AG09309 (cell line): ENCODE measurements at regions not wholly inside any gene's neighbourhood (a gene's known extent, or its start where the extent isn't known, plus 50 kb on each side); places are given as distances from the start of the nearest gene placed in this dataset.
"Not testable (repeated sequence)": the region's sequence is repeated elsewhere in the genome, so short reads cannot be mapped to it uniquely, and the experiment has no call there.

Experiments used
- DNase-seq: peaks from one replicate; pipeline ENCODE4 v3.0.0-alpha.2; 2010; ENCODE audit warnings: low read depth
- H3K4me3 ChIP-seq: 2 replicates; pipeline ENCODE4 v1.5.1; 2011; ENCODE audit warnings: mild to moderate bottlenecking, low read depth, low read length, moderate library complexity; ENCODE audit not compliant: control insufficient read depth
- TF ChIP-seq, protein P1 (sequence below): IDR thresholded peaks from 2 replicates; pipeline ENCODE4 v1.5.1; 2011; ENCODE audit warnings: mild to moderate bottlenecking, low read depth, low read length, inconsistent platforms; ENCODE audit not compliant: insufficient read depth, control insufficient read depth; ENCODE audit errors: missing control alignments

GRCh38 chr1:94769551-94769950 lies 50.6 kb upstream of the SLC44A3 start:
- H3K4me3 ChIP-seq = no peak overlapping the region
- TF ChIP-seq, protein P1, sequence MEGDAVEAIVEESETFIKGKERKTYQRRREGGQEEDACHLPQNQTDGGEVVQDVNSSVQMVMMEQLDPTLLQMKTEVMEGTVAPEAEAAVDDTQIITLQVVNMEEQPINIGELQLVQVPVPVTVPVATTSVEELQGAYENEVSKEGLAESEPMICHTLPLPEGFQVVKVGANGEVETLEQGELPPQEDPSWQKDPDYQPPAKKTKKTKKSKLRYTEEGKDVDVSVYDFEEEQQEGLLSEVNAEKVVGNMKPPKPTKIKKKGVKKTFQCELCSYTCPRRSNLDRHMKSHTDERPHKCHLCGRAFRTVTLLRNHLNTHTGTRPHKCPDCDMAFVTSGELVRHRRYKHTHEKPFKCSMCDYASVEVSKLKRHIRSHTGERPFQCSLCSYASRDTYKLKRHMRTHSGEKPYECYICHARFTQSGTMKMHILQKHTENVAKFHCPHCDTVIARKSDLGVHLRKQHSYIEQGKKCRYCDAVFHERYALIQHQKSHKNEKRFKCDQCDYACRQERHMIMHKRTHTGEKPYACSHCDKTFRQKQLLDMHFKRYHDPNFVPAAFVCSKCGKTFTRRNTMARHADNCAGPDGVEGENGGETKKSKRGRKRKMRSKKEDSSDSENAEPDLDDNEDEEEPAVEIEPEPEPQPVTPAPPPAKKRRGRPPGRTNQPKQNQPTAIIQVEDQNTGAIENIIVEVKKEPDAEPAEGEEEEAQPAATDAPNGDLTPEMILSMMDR = no peak
- DNase-seq = no peak

DNA sequence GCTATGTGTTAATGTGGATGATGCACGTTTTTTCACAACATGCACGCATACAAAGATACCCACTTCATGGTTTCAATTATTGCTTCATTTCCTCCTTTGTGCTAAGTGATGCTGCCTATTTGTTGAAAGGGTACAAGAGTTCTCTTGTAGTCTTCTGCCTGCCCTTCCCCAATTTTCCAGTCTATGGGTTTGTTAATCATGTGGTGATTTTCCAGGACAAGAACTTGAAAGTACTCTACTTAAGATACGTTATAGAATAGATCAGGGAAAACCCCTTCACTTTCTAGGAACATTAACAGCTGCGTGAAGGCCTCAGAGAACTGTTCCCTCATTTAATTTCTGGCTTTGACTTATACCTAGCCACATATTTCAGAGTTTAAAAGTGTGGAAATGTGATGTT lies 52.1 kb upstream of the SLC44A3 start:
- no peak overlapping the region for H3K4me3 ChIP-seq
- TF ChIP-seq, protein P1 = no peak
- DNase-seq = no peak

GRCh38 chr1:94765958-94766357 lies 54.2 kb upstream of the SLC44A3 start:
- H3K4me3 ChIP-seq = no peak overlapping the region
- TF ChIP-seq, protein P1 = no peak
- no peak for DNase-seq

DNA sequence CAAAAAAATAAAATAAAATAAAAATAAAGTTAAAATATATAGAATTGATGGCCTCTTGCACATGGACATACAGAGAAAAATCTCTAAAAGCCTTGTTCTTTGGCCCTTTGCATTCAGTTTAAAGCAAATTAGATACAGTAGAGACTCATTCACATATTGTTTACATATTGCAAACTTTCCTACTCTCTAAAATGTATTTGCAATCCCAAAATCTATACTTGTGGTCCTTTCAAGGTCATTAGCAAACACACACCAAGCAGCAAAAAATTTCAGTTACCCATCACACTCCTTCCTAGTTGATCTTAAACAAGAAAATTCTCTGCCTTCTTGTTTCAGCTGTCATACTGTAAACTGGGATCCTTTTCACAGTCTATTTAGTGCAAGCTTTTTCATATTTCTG lies 61.0 kb upstream of the SLC44A3 start:
- TF ChIP-seq, protein P1 = no peak
- H3K4me3 ChIP-seq = no peak overlapping the region
- DNase-seq = no peak

DNA sequence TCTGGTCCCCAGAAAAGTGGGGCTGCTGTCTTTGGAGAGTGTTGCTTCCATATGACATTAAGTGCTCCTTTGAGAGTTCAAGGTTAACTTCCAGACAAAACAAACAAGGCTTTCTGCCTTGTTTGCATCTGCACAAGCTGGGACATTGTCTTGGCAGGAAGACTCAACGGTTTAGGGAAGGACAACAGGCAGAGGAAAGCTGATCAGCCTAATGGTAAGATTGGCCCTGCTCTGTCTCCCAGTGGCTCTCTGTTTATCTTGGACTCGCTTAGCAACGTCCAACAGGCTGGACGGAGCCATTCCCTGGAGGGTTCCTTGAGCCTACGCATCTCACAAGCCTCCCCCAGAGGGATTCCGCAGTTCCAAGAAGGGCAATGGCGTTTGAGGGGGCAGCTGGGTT lies 62.2 kb upstream of the SLC44A3 start:
- no peak for DNase-seq
- H3K4me3 ChIP-seq = no peak overlapping the region
- TF ChIP-seq, protein P1 = no peak

DNA sequence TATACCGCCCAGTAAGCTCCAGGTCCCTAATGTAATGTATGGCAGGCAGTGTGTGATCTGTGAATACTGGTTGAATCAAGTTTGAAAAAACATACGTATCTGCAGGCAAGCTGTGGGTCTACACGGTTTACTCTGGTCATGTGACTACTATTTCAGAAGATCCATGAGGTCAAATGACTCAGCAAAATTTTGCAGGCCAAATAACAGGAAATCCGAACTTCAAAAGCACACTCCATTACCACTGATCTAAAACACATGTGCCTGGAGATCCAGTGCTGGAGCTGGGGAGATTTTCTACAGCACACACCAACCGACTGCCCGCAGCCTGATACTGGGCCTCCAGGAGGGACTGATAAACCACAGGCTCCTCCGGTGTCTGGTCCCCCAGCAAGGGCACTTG lies 64.5 kb upstream of the SLC44A3 start:
- peak; percentile 91 for DNase-seq
- TF ChIP-seq, protein P1 = no peak
- H3K4me3 ChIP-seq = no peak overlapping the region

DNA sequence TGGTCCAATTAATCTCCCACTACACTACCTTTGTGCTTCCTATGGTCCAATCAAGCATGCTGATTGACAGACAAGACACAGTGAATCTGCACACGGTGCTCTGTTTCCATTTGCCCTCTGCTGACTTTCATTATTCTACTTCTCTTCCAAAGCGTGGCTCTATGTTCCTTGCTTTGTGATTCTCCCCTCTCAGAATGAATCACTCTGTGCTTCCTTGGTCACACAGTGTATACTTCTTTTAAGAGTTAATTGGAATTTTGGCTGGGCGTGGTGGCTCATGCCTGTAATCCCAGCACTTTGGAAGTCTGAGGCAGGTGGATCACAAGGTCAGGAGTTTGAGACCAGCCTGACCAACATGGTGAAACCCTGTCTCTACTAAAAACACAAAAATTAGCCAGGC lies 65.1 kb upstream of the SLC44A3 start:
- H3K4me3 ChIP-seq, DNase-seq: not testable (repeated sequence)
